GM12878 (cell line): ENCODE measurements at regions not wholly inside any gene's neighbourhood (a gene's known extent, or its start where the extent isn't known, plus 50 kb on each side); places are given as distances from the start of the nearest gene placed in this dataset. TPM values are rescaled to one million over a fixed set of nuclear protein-coding genes. Genes with fewer than 3 reads are reported as not detected.
A peak's percentile ranks its signal among the peaks of the same experiment; 100 is the strongest.

ENCODE experiments used
- ATAC-seq: fragments of 200-7000 bp; cut with Tn5 transposase; 3 replicates; pipeline ENCODE4 v1.9.1; 2020; ENCODE audit warnings: mild to moderate bottlenecking, moderate library complexity
- BruUV-seq: library from RNA; stranded (reverse); fragments of 400-500 nt; replicated peaks from 2 replicates; lab custom pipeline; 2021; lab: Mats Ljungman, UMichigan
- CTCF ChIA-PET: fragments of 300-600 bp; sonication (Branson Sonifier 250); formaldehyde crosslinking; extraction: SDS; loops from one replicate; lab custom pipeline; 2021; ENCODE audit warnings: inconsistent platforms; lab: Yijun Ruan, JAX
- POLR2A ChIA-PET: fragments of 350-600 bp; formaldehyde crosslinking; extraction: SDS; loops from one replicate; lab custom pipeline; 2021; ENCODE audit warnings: inconsistent platforms; lab: Charles Lee
- RAD21 ChIA-PET: fragments of 300-600 bp; sonication (Branson Sonifier 250); formaldehyde crosslinking; loops from one replicate; lab custom pipeline; 2023; ENCODE audit warnings: antibody characterized with exemption; ENCODE audit not compliant: unreplicated experiment; lab: Charles Lee
- SMC1A ChIA-PET: fragments of 300-600 bp; sonication (Branson Sonifier 250); formaldehyde crosslinking; loops from one replicate; lab custom pipeline; 2023; ENCODE audit not compliant: unreplicated experiment, uncharacterized antibody; lab: Charles Lee
- DNase-seq: peaks from one replicate; pipeline ENCODE4 v3.0.0-alpha.2; 2011; ENCODE audit warnings: low read depth, low spot score
- FAIRE-seq: peaks from 3 replicates; lab custom pipeline; 2011; peaks lifted over from hg19 to GRCh38; lab: Jason Lieb, UNC
- H2AFZ ChIP-seq: 2 replicates; pipeline ENCODE4 v1.6.0; 2011; ENCODE audit warnings: low read depth, low read length, control low read depth; ENCODE audit not compliant: control insufficient read depth
- H3K27ac ChIP-seq: 2 replicates; pipeline ENCODE4 v1.5.1; 2011; ENCODE audit warnings: control low read depth; ENCODE audit not compliant: control insufficient read depth, insufficient read depth
- H3K27me3 ChIP-seq, 2 experiments: replicated peaks in 1 of 2; 2 replicates each; pipeline versions ENCODE4 v1.6.0 to v1.6.1; 2011; ENCODE audit warnings: low read length in 1 of 2; ENCODE audit not compliant: control insufficient read depth in 2 of 2, insufficient read depth in 2 of 2
- H3K36me3 ChIP-seq, 2 experiments: 2 replicates each; pipeline ENCODE4 v1.5.1; 2011; ENCODE audit warnings: low read length in 1 of 2; ENCODE audit not compliant: control insufficient read depth in 2 of 2, insufficient read depth in 2 of 2
- H3K4me1 ChIP-seq: 2 replicates; pipeline ENCODE4 v1.6.1; 2011; ENCODE audit warnings: mild to moderate bottlenecking, low read length, moderate library complexity, mixed read lengths; ENCODE audit not compliant: control insufficient read depth, insufficient read depth
- H3K4me2 ChIP-seq: 2 replicates; pipeline ENCODE4 v1.6.0; 2011; ENCODE audit warnings: control low read depth; ENCODE audit not compliant: control insufficient read depth, insufficient read depth
- H3K4me3 ChIP-seq: fragments of 200-600 bp; sonication (generic); 2 replicates; pipeline ENCODE4 v1.5.1; 2016
- H3K79me2 ChIP-seq: 2 replicates; pipeline ENCODE4 v1.6.0; 2011; ENCODE audit warnings: low read length; ENCODE audit not compliant: control insufficient read depth, insufficient read depth
- H3K9ac ChIP-seq: 2 replicates; pipeline ENCODE4 v1.8.0; 2011; ENCODE audit warnings: low read length, control low read depth, mixed read lengths; ENCODE audit not compliant: control insufficient read depth, insufficient read depth
- H3K9me3 ChIP-seq: replicated peaks from 3 replicates; pipeline ENCODE4 v1.5.1; 2011; ENCODE audit warnings: mild to moderate bottlenecking, low read length; ENCODE audit not compliant: control insufficient read depth, insufficient read depth
- H4K20me1 ChIP-seq: 2 replicates; pipeline ENCODE4 v1.6.0; 2011; ENCODE audit not compliant: control insufficient read depth, insufficient read depth
- HSF1 ChIP-seq: fragments of 150-350 bp; IDR thresholded peaks from 2 replicates; pipeline ENCODE4 v1.6.1; 2014; ENCODE audit warnings: mild to moderate bottlenecking, low read depth, low read length
- MXI1 ChIP-seq: fragments of 150-350 bp; IDR thresholded peaks from 2 replicates; pipeline ENCODE4 v1.6.1; 2011; ENCODE audit warnings: low read depth, mild to moderate bottlenecking, inconsistent platforms, low read length, improper control_type of control experiment
- NKRF ChIP-seq: fragments of 450-650 bp; conservative IDR thresholded peaks from 2 replicates; pipeline ENCODE4 v1.6.1; 2017; ENCODE audit warnings: mild to moderate bottlenecking, moderate library complexity
- NR2C2 ChIP-seq: IDR thresholded peaks from 2 replicates; pipeline ENCODE4 v1.6.1; 2011; ENCODE audit warnings: borderline replicate concordance, low read depth; ENCODE audit not compliant: control insufficient read depth, insufficient read length
- RELB ChIP-seq: fragments of 450-650 bp; IDR thresholded peaks from 2 replicates; pipeline ENCODE4 v1.6.1; 2017; ENCODE audit warnings: low read depth, mild to moderate bottlenecking, moderate library complexity
- SIN3A ChIP-seq: IDR thresholded peaks from 2 replicates; pipeline ENCODE4 v1.6.1; 2012; ENCODE audit warnings: low read depth, low read length, improper control_type of control experiment
- STAT1 ChIP-seq: fragments of 450-650 bp; conservative IDR thresholded peaks from 2 replicates; pipeline ENCODE4 v1.6.1; 2014; ENCODE audit warnings: antibody characterized with exemption, mild to moderate bottlenecking
- ZNF24 ChIP-seq: fragments of 450-650 bp; IDR thresholded peaks from 2 replicates; pipeline ENCODE4 v1.6.1; 2017; ENCODE audit warnings: antibody characterized with exemption, mild to moderate bottlenecking
- WGBS: methylation state at CpG from one replicate; pipeline ENCODE4 v1.1.6; 2016; ENCODE audit warnings: low lambda C conversion rate; ENCODE audit not compliant: insufficient replicate concordance, insufficient coverage; ENCODE audit errors: missing lambda C conversion rate; 5-methylcytosine and 5-hydroxymethylcytosine counted together
- in situ Hi-C: fragments of 300-500 bp; cut with MboI; formaldehyde crosslinking; loops from 9 replicates; pipeline ENCODE4 v1.14.3; 2018; ENCODE audit warnings: mixed read lengths
- intact Hi-C: fragments of 100-400 bp; cut with micrococcal nuclease; formaldehyde crosslinking; loops from one replicate; pipeline ENCODE4 v1.14.2; 2022; ENCODE audit not compliant: unreplicated experiment
- microRNA counts: library from miRNA; unstranded; fragments of <30 nt; microRNA quantifications from one replicate; lab custom pipeline; 2016
- microRNA-seq: library from miRNA; unstranded; fragments of <30 nt; microRNA quantifications from one replicate; pipeline ENCODE4, GENCODE V29; 2018
- small RNA-seq: library from RNA; depleted of rRNA; stranded (forward); fragments of <200 nt; gene quantifications from one replicate; pipeline ENCODE3, GENCODE V24; 2014

- H3K27me3 ChIP-seq, result no peaks in the 10 kb centered on the region
- H3K36me3 ChIP-seq, result no peaks in the 10 kb centered on the region
- no peak overlapping the region for H3K4me3 ChIP-seq
- no peaks in the 10 kb centered on the region for H3K9me3 ChIP-seq
- H4K20me1 ChIP-seq, result no peaks in the 10 kb centered on the region
- in situ Hi-C loops (no loop called here), intact Hi-C loops (no loop called here)
- H3K4me1 ChIP-seq, result no peaks in the 10 kb centered on the region
- no peak overlapping the region for H2AFZ ChIP-seq
- SMC1A ChIA-PET, result interaction anchor here (1.3 kb wide), 1 partner anchor 13 kb away, joined by 3 read pairs; no protein-coding TSS in a partner anchor
- no TSS peak for BruUV-seq
- 25% methylated on average over 5 of the region's 5 CpGs for WGBS
- H3K79me2 ChIP-seq, result no peaks in the 10 kb centered on the region
- H3K27ac ChIP-seq, result no peak overlapping the region
- H3K4me2 ChIP-seq, result no peak overlapping the region
- POLR2A ChIA-PET, result no interaction called here
- RAD21 ChIA-PET, result no interaction called here
- TF ChIP-seq NKRF (no peak), SIN3A (no peak), NR2C2 (no peak), MXI1 (no peak), ZNF24 (no peak), STAT1 (no peak), RELB (no peak), HSF1 (no peak)
- TF ChIP-seq, all 136 proteins: peak for 0
- DNase-seq, result no peak
- ATAC-seq, result no peak
- CTCF ChIA-PET, result no interaction called here
- no peak for FAIRE-seq
- H3K9ac ChIP-seq, result no peak overlapping the region
Observed at GRCh38 chr6:98998103-98998502, 50.4 kb upstream of the FBXL4 start.

MicroRNA genes in the stretch of these regions (microRNA counts, 767-probe panel; counts per million panel counts)
- microRNA hsa-miR-548ai (lab: Ali Mortazavi, UCI), result 3,475 counts per million, percentile 92 among the panel's probes with 10 or more counts

Small RNA genes lying in the stretch of these regions (microRNA-seq; reads per million reads assigned to microRNA genes)
- not detected for gene MIR548AI

Small RNA genes lying in the stretch of these regions (small RNA-seq; reads per million reads assigned to genes)
- not detected for gene MIR548AI
